HG03135 (cell line): ENCODE measurements at regions not wholly inside any gene's neighbourhood (a gene's known extent, or its start where the extent isn't known, plus 50 kb on each side); places are given as distances from the start of the nearest gene placed in this dataset.
"Not testable (repeated sequence)": the region's sequence is repeated elsewhere in the genome, so short reads cannot be mapped to it uniquely, and the experiment has no call there.

Experiments
- ATAC-seq: cut with Tn5 transposase; IDR thresholded peaks from one replicate; pipeline ENCODE4 v1.9.1; 2021; ENCODE audit warnings: mild to moderate bottlenecking, moderate library complexity; ENCODE audit not compliant: unreplicated experiment

GRCh38 chr7:26958834-26959233 lies 94.4 kb upstream of the SKAP2 start:
- no peak for ATAC-seq

- no peak for ATAC-seq
These were observed 91.1 kb upstream of the SKAP2 start for GRCh38 chr7:26955516-26955915.

- ATAC-seq = no peak
These were observed 90.6 kb upstream of the SKAP2 start for GRCh38 chr7:26954951-26955350.

- no peak for ATAC-seq
These were observed 87.1 kb upstream of the SKAP2 start for GRCh38 chr7:26951407-26951950.

GRCh38 chr7:26950889-26951288 lies 86.5 kb upstream of the SKAP2 start:
- no peak for ATAC-seq

- ATAC-seq = no peak
These were observed 84.9 kb upstream of the SKAP2 start for GRCh38 chr7:26949319-26949718.

GRCh38 chr7:26948617-26949118 lies 84.3 kb upstream of the SKAP2 start:
- no peak for ATAC-seq

GRCh38 chr7:26944501-26945358 lies 80.3 kb upstream of the SKAP2 start:
- no peak for ATAC-seq

- ATAC-seq = no peak
These were observed 73.7 kb upstream of the SKAP2 start for GRCh38 chr7:26937939-26938623.

- no peak for ATAC-seq
These were observed 72.9 kb upstream of the SKAP2 start for GRCh38 chr7:26937306-26937705.

GRCh38 chr7:26932616-26933015 lies 68.2 kb upstream of the SKAP2 start:
- not testable (repeated sequence) for ATAC-seq

- ATAC-seq = no peak
These were observed 66.5 kb upstream of the SKAP2 start for GRCh38 chr7:26930845-26931244.

- no peak for ATAC-seq
These were observed 65.8 kb upstream of the SKAP2 start for GRCh38 chr7:26930201-26930600.

GRCh38 chr7:26928703-26929347 lies 64.4 kb upstream of the SKAP2 start:
- ATAC-seq = no peak

- no peak for ATAC-seq
These were observed 61.4 kb upstream of the SKAP2 start for GRCh38 chr7:26925768-26926167.

GRCh38 chr7:26924149-26924767 lies 59.9 kb upstream of the SKAP2 start:
- no peak for ATAC-seq

- no peak for ATAC-seq
These were observed 55.6 kb upstream of the SKAP2 start for GRCh38 chr7:26919906-26920493.

- no peak for ATAC-seq
These were observed 53.9 kb upstream of the SKAP2 start for GRCh38 chr7:26918241-26918640.

- ATAC-seq = no peak
These were observed 52.5 kb upstream of the SKAP2 start for GRCh38 chr7:26916779-26917320.

- no peak for ATAC-seq
These were observed 51.9 kb upstream of the SKAP2 start for GRCh38 chr7:26916336-26916735.
